ENCODE measurements at regions not wholly inside any gene's neighbourhood (a gene's known extent, or its start where the extent isn't known, plus 50 kb on each side); places are given as distances from the start of the nearest gene placed in this dataset.
A peak's percentile ranks its signal among the peaks of the same experiment; 100 is the strongest.

GRCh38 chr6:53974941-53975340, 136.3 kb upstream of the MLIP start:
- DNase-seq (no peak), ATAC-seq (no peak)
- intact Hi-C loops (cut with DNase I) = no loop called here
- Histone ChIP-seq H3K4me3 (ENCODE audit: low read length) (no peak overlapping the region), H3K9me3 (ENCODE audit: control insufficient read depth, low read length) (no peaks in the 10 kb centered on the region), H3K27me3 (ENCODE audit: control insufficient read depth, insufficient read depth) (no peaks in the 10 kb centered on the region), H3K4me1 (ENCODE audit: control insufficient read depth, insufficient read depth, low read length) (no peaks in the 10 kb centered on the region), H3K27ac (ENCODE audit: low read length) (no peak overlapping the region)

- Histone ChIP-seq H3K4me1 (ENCODE audit: control insufficient read depth, insufficient read depth, low read length) (no peaks in the 10 kb centered on the region), H3K4me3 (ENCODE audit: low read length) (no peak overlapping the region), H3K27ac (ENCODE audit: low read length) (no peak overlapping the region), H3K9me3 (ENCODE audit: control insufficient read depth, low read length) (no peaks in the 10 kb centered on the region), H3K27me3 (ENCODE audit: control insufficient read depth, insufficient read depth) (no peaks in the 10 kb centered on the region)
- ATAC-seq (no peak), DNase-seq (no peak)
- WGBS = 57% methylated on average over 3 of the region's 3 CpGs
- intact Hi-C loops (cut with DNase I) = no loop called here
Measured at GRCh38 chr6:53975941-53976615, 135.2 kb upstream of the MLIP start.

GRCh38 chr6:53977551-53977950, 133.7 kb upstream of the MLIP start:
- intact Hi-C loops (cut with DNase I) = no loop called here
- ATAC-seq = no peak
- 100% methylated on average over 1 of the region's 1 CpG for WGBS

GRCh38 chr6:53979468-53980067, 131.7 kb upstream of the MLIP start:
- intact Hi-C loops (cut with DNase I) = loop anchor here in 2 of 4 donors (10.0 kb wide), 2 partner anchors 285 to 1265 kb away; no protein-coding TSS in a partner anchor
- Histone ChIP-seq H3K4me1 (ENCODE audit: control insufficient read depth, insufficient read depth, low read length) (no peaks in the 10 kb centered on the region), H3K4me3 (ENCODE audit: low read length) (no peak overlapping the region), H3K27me3 (ENCODE audit: control insufficient read depth, insufficient read depth) (no peaks in the 10 kb centered on the region), H3K9me3 (ENCODE audit: control insufficient read depth, low read length) (no peaks in the 10 kb centered on the region), H3K27ac (ENCODE audit: low read length) (no peak overlapping the region)
- no peak for ATAC-seq
- no peak for DNase-seq

More at GRCh38 chr6:53977551-53977950, 133.7 kb upstream of the MLIP start:
- H3K27ac ChIP-seq (ENCODE audit: low read length) = no peak overlapping the region
- H3K9me3 ChIP-seq (ENCODE audit: control insufficient read depth, low read length) = no peaks in the 10 kb centered on the region
- H3K4me1 ChIP-seq (ENCODE audit: control insufficient read depth, insufficient read depth, low read length) = no peaks in the 10 kb centered on the region
- no peaks in the 10 kb centered on the region for H3K27me3 ChIP-seq (ENCODE audit: control insufficient read depth, insufficient read depth)
- no peak for DNase-seq
- no peak overlapping the region for H3K4me3 ChIP-seq (ENCODE audit: low read length)

- ATAC-seq (no peak), DNase-seq (no peak)
- WGBS = 81% methylated on average over 4 of the region's 4 CpGs
- H3K4me3 ChIP-seq (ENCODE audit: low read length) = no peak overlapping the region
- H3K27ac ChIP-seq (ENCODE audit: low read length) = no peak overlapping the region
- no peaks in the 10 kb centered on the region for H3K9me3 ChIP-seq (ENCODE audit: control insufficient read depth, low read length)
- intact Hi-C loops (cut with DNase I) = loop anchor here in 2 of 4 donors (10.0 kb wide), 2 partner anchors 282 to 1262 kb away; no protein-coding TSS in a partner anchor
- H3K4me1 ChIP-seq (ENCODE audit: control insufficient read depth, insufficient read depth, low read length) = peaks cover 9% of the 10 kb centered on the region
- no peaks in the 10 kb centered on the region for H3K27me3 ChIP-seq (ENCODE audit: control insufficient read depth, insufficient read depth)
Measured at GRCh38 chr6:53982366-53983050, 128.7 kb upstream of the MLIP start.

- 0% methylated on average over 1 of the region's 1 CpG for WGBS
Measured at GRCh38 chr6:53983301-53983700, 127.9 kb upstream of the MLIP start.

GRCh38 chr6:53984163-53984562, 127.1 kb upstream of the MLIP start:
- WGBS = 50% methylated on average over 2 of the region's 2 CpGs
- DNase-seq (no peak), ATAC-seq (peak in 1 of 2 donors; percentile 67)
- Histone ChIP-seq H3K4me3 (ENCODE audit: low read length) (no peak overlapping the region), H3K9me3 (ENCODE audit: control insufficient read depth, low read length) (no peaks in the 10 kb centered on the region), H3K27me3 (ENCODE audit: control insufficient read depth, insufficient read depth) (no peaks in the 10 kb centered on the region), H3K4me1 (ENCODE audit: control insufficient read depth, insufficient read depth, low read length) (peaks cover 11% of the 10 kb centered on the region), H3K27ac (ENCODE audit: low read length) (no peak overlapping the region)
- intact Hi-C loops (cut with DNase I) = loop anchor here in 2 of 4 donors (10.0 kb wide), 2 partner anchors 281 to 1261 kb away; no protein-coding TSS in a partner anchor

More at GRCh38 chr6:53983301-53983700, 127.9 kb upstream of the MLIP start:
- DNase-seq = no peak
- no peak for ATAC-seq
- no peaks in the 10 kb centered on the region for H3K27me3 ChIP-seq (ENCODE audit: control insufficient read depth, insufficient read depth)
- no peak overlapping the region for H3K4me3 ChIP-seq (ENCODE audit: low read length)
- no peaks in the 10 kb centered on the region for H3K9me3 ChIP-seq (ENCODE audit: control insufficient read depth, low read length)
- intact Hi-C loops (cut with DNase I) = loop anchor here in 2 of 4 donors (10.0 kb wide), 2 partner anchors 282 to 1262 kb away; no protein-coding TSS in a partner anchor
- peaks cover 10% of the 10 kb centered on the region for H3K4me1 ChIP-seq (ENCODE audit: control insufficient read depth, insufficient read depth, low read length)
- no peak overlapping the region for H3K27ac ChIP-seq (ENCODE audit: low read length)

- 32% methylated on average over 3 of the region's 3 CpGs for WGBS
- intact Hi-C loops (cut with DNase I) = loop anchor here in 2 of 4 donors (10.0 kb wide), 2 partner anchors 280 to 1260 kb away; no protein-coding TSS in a partner anchor
- no peak for DNase-seq
- peak in 1 of 2 donors; percentile 23 for ATAC-seq
- no peaks in the 10 kb centered on the region for H3K27me3 ChIP-seq (ENCODE audit: control insufficient read depth, insufficient read depth)
- peaks cover 11% of the 10 kb centered on the region for H3K4me1 ChIP-seq (ENCODE audit: control insufficient read depth, insufficient read depth, low read length)
- no peak overlapping the region for H3K4me3 ChIP-seq (ENCODE audit: low read length)
- H3K27ac ChIP-seq (ENCODE audit: low read length) = no peak overlapping the region
- no peaks in the 10 kb centered on the region for H3K9me3 ChIP-seq (ENCODE audit: control insufficient read depth, low read length)
Measured at GRCh38 chr6:53984581-53984980, 126.7 kb upstream of the MLIP start.

GRCh38 chr6:53985366-53985765, 125.9 kb upstream of the MLIP start:
- intact Hi-C loops (cut with DNase I) = loop anchor here in 2 of 4 donors (10.0 kb wide), 2 partner anchors 279 to 1259 kb away; no protein-coding TSS in a partner anchor
- no peaks in the 10 kb centered on the region for H3K27me3 ChIP-seq (ENCODE audit: control insufficient read depth, insufficient read depth)

GRCh38 chr6:53986165-53986720, 125.0 kb upstream of the MLIP start:
- H3K4me1 ChIP-seq (ENCODE audit: control insufficient read depth, insufficient read depth, low read length) = peaks cover 11% of the 10 kb centered on the region
- WGBS = 14% methylated on average over 3 of the region's 3 CpGs
- DNase-seq (peak in 2 of 3 donors; percentile 37 to 69), ATAC-seq (peak; percentile 65 to 74)
- no peak overlapping the region for H3K4me3 ChIP-seq (ENCODE audit: low read length)
- H3K27ac ChIP-seq (ENCODE audit: low read length) = no peak overlapping the region
- H3K9me3 ChIP-seq (ENCODE audit: control insufficient read depth, low read length) = no peaks in the 10 kb centered on the region
- intact Hi-C loops (cut with DNase I) = loop anchor here in 2 of 4 donors (10.0 kb wide), 2 partner anchors 279 to 1259 kb away; no protein-coding TSS in a partner anchor
- no peaks in the 10 kb centered on the region for H3K27me3 ChIP-seq (ENCODE audit: control insufficient read depth, insufficient read depth)

More at GRCh38 chr6:53985366-53985765, 125.9 kb upstream of the MLIP start:
- H3K4me3 ChIP-seq (ENCODE audit: low read length) = no peak overlapping the region
- H3K4me1 ChIP-seq (ENCODE audit: control insufficient read depth, insufficient read depth, low read length) = peaks cover 11% of the 10 kb centered on the region
- ATAC-seq (no peak), DNase-seq (no peak)
- 26% methylated on average over 1 of the region's 1 CpG for WGBS
- H3K9me3 ChIP-seq (ENCODE audit: control insufficient read depth, low read length) = no peaks in the 10 kb centered on the region
- no peak overlapping the region for H3K27ac ChIP-seq (ENCODE audit: low read length)

Measured in right cardiac atrium (tissue), 5 donors.